GM12878 (cell line): ENCODE measurements at regions not wholly inside any gene's neighbourhood (a gene's known extent, or its start where the extent isn't known, plus 50 kb on each side); places are given as distances from the start of the nearest gene placed in this dataset.

Experiments used
- ATAC-seq: fragments of 200-7000 bp; cut with Tn5 transposase; 3 replicates; pipeline ENCODE4 v1.9.1; 2020; ENCODE audit warnings: mild to moderate bottlenecking, moderate library complexity
- BruUV-seq: library from RNA; stranded (reverse); fragments of 400-500 nt; replicated peaks from 2 replicates; lab custom pipeline; 2021; lab: Mats Ljungman, UMichigan
- CTCF ChIA-PET: fragments of 300-600 bp; sonication (Branson Sonifier 250); formaldehyde crosslinking; extraction: SDS; loops from one replicate; lab custom pipeline; 2021; ENCODE audit warnings: inconsistent platforms; lab: Yijun Ruan, JAX
- POLR2A ChIA-PET: fragments of 350-600 bp; formaldehyde crosslinking; extraction: SDS; loops from one replicate; lab custom pipeline; 2021; ENCODE audit warnings: inconsistent platforms; lab: Charles Lee
- RAD21 ChIA-PET: fragments of 300-600 bp; sonication (Branson Sonifier 250); formaldehyde crosslinking; loops from one replicate; lab custom pipeline; 2023; ENCODE audit warnings: antibody characterized with exemption; ENCODE audit not compliant: unreplicated experiment; lab: Charles Lee
- SMC1A ChIA-PET: fragments of 300-600 bp; sonication (Branson Sonifier 250); formaldehyde crosslinking; loops from one replicate; lab custom pipeline; 2023; ENCODE audit not compliant: unreplicated experiment, uncharacterized antibody; lab: Charles Lee
- DNase-seq: peaks from one replicate; pipeline ENCODE4 v3.0.0-alpha.2; 2011; ENCODE audit warnings: low read depth, low spot score
- FAIRE-seq: peaks from 3 replicates; lab custom pipeline; 2011; peaks lifted over from hg19 to GRCh38; lab: Jason Lieb, UNC
- H2AFZ ChIP-seq: 2 replicates; pipeline ENCODE4 v1.6.0; 2011; ENCODE audit warnings: low read depth, low read length, control low read depth; ENCODE audit not compliant: control insufficient read depth
- H3K27ac ChIP-seq: 2 replicates; pipeline ENCODE4 v1.5.1; 2011; ENCODE audit warnings: control low read depth; ENCODE audit not compliant: control insufficient read depth, insufficient read depth
- H3K27me3 ChIP-seq, 2 experiments: replicated peaks in 1 of 2; 2 replicates each; pipeline versions ENCODE4 v1.6.0 to v1.6.1; 2011; ENCODE audit warnings: low read length in 1 of 2; ENCODE audit not compliant: control insufficient read depth in 2 of 2, insufficient read depth in 2 of 2
- H3K36me3 ChIP-seq, 2 experiments: 2 replicates each; pipeline ENCODE4 v1.5.1; 2011; ENCODE audit warnings: low read length in 1 of 2; ENCODE audit not compliant: control insufficient read depth in 2 of 2, insufficient read depth in 2 of 2
- H3K4me1 ChIP-seq: 2 replicates; pipeline ENCODE4 v1.6.1; 2011; ENCODE audit warnings: mild to moderate bottlenecking, low read length, moderate library complexity, mixed read lengths; ENCODE audit not compliant: control insufficient read depth, insufficient read depth
- H3K4me2 ChIP-seq: 2 replicates; pipeline ENCODE4 v1.6.0; 2011; ENCODE audit warnings: control low read depth; ENCODE audit not compliant: control insufficient read depth, insufficient read depth
- H3K4me3 ChIP-seq: fragments of 200-600 bp; sonication (generic); 2 replicates; pipeline ENCODE4 v1.5.1; 2016
- H3K79me2 ChIP-seq: 2 replicates; pipeline ENCODE4 v1.6.0; 2011; ENCODE audit warnings: low read length; ENCODE audit not compliant: control insufficient read depth, insufficient read depth
- H3K9ac ChIP-seq: 2 replicates; pipeline ENCODE4 v1.8.0; 2011; ENCODE audit warnings: low read length, control low read depth, mixed read lengths; ENCODE audit not compliant: control insufficient read depth, insufficient read depth
- H3K9me3 ChIP-seq: replicated peaks from 3 replicates; pipeline ENCODE4 v1.5.1; 2011; ENCODE audit warnings: mild to moderate bottlenecking, low read length; ENCODE audit not compliant: control insufficient read depth, insufficient read depth
- H4K20me1 ChIP-seq: 2 replicates; pipeline ENCODE4 v1.6.0; 2011; ENCODE audit not compliant: control insufficient read depth, insufficient read depth
- BHLHE40 ChIP-seq, 2 experiments: fragments of 450-650 bp in 1 of 2; IDR thresholded peaks; 2 replicates each; pipeline ENCODE4 v1.6.1; 2011 to 2017; ENCODE audit warnings: low read depth in 2 of 2, borderline replicate concordance in 1 of 2, improper control_type of control experiment in 1 of 2, low read length in 1 of 2, mild to moderate bottlenecking in 1 of 2
- FOXK2 ChIP-seq: fragments of 450-650 bp; IDR thresholded peaks from 2 replicates; pipeline ENCODE4 v1.6.1; 2017; ENCODE audit warnings: mild to moderate bottlenecking, moderate library complexity
- MYC ChIP-seq: IDR thresholded peaks from 2 replicates; pipeline ENCODE4 v1.6.1; 2011; ENCODE audit warnings: mild to moderate bottlenecking, low read length, moderate library complexity, inconsistent platforms; ENCODE audit not compliant: insufficient read depth, insufficient replicate concordance, insufficient read length, severe bottlenecking
- TCF12 ChIP-seq: IDR thresholded peaks from 2 replicates; pipeline ENCODE4 v1.6.1; 2011; ENCODE audit warnings: low read depth, mild to moderate bottlenecking, low read length
- TCF3 ChIP-seq: IDR thresholded peaks from 2 replicates; pipeline ENCODE4 v1.6.1; 2012; ENCODE audit warnings: low read depth, mild to moderate bottlenecking, low read length, borderline replicate concordance; ENCODE audit not compliant: insufficient read depth
- ZBED1 ChIP-seq: IDR thresholded peaks from 2 replicates; pipeline ENCODE4 v1.6.1; 2016; ENCODE audit warnings: borderline replicate concordance
- WGBS: methylation state at CpG from one replicate; pipeline ENCODE4 v1.1.6; 2016; ENCODE audit warnings: low lambda C conversion rate; ENCODE audit not compliant: insufficient replicate concordance, insufficient coverage; ENCODE audit errors: missing lambda C conversion rate; 5-methylcytosine and 5-hydroxymethylcytosine counted together
- in situ Hi-C: fragments of 300-500 bp; cut with MboI; formaldehyde crosslinking; loops from 9 replicates; pipeline ENCODE4 v1.14.3; 2018; ENCODE audit warnings: mixed read lengths
- intact Hi-C: fragments of 100-400 bp; cut with micrococcal nuclease; formaldehyde crosslinking; loops from one replicate; pipeline ENCODE4 v1.14.2; 2022; ENCODE audit not compliant: unreplicated experiment
- TF ChIP-seq, protein P1 (sequence below), 3 experiments: IDR thresholded peaks in 2 of 3; conservative IDR thresholded peaks in 1 of 3; 2 replicates each; pipeline ENCODE4 v1.5.1; 2011; ENCODE audit warnings: low read depth in 3 of 3, low read length in 3 of 3, mild to moderate bottlenecking in 3 of 3, control low read depth in 2 of 3, moderate library complexity in 2 of 3, inconsistent platforms in 1 of 3, mixed read lengths in 1 of 3; ENCODE audit not compliant: control insufficient read depth in 2 of 3, insufficient read depth in 1 of 3; ENCODE audit errors: extremely low read depth in 1 of 3
- TF ChIP-seq, protein P2 (sequence below): IDR thresholded peaks from 2 replicates; pipeline ENCODE4 v1.6.1; 2012; ENCODE audit warnings: improper control_type of control experiment, low read depth, low read length; ENCODE audit not compliant: insufficient replicate concordance
- TF ChIP-seq, protein P3 (sequence below): IDR thresholded peaks from 2 replicates; pipeline ENCODE4 v1.6.1; 2012; ENCODE audit warnings: low read depth, low read length, improper control_type of control experiment

DNA sequence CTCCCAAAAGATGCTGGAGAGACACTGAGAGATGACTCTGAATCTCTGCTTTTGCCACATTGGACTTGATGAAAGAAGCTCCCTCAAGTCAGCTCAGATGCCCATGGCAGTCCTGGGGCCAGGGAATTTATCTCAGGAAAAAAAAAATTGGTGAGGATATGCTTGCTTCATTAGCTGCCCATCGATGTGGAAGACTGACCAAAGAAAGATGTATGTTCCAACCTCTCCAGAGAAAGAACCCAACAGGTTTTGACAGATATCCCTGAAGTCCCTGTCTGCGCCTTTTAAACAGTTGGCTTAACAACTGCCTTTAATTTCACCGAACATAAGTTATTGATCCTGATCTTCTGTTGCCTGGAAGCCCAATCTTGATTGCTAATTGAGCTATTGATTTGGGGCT, 137.4 kb downstream of the TMEM114 start:
- no peak overlapping the region for H3K4me2 ChIP-seq
- RAD21 ChIA-PET, result no interaction called here
- no peaks in the 10 kb centered on the region for H3K27me3 ChIP-seq
- no peaks in the 10 kb centered on the region for H3K9me3 ChIP-seq
- no peaks in the 10 kb centered on the region for H3K36me3 ChIP-seq
- ATAC-seq (no peak), FAIRE-seq (no peak), DNase-seq (no peak)
- H3K4me3 ChIP-seq, result no peak overlapping the region
- no peaks in the 10 kb centered on the region for H4K20me1 ChIP-seq
- CTCF ChIA-PET, result no interaction called here
- in situ Hi-C loops (loop anchor here (10.0 kb wide), 1 partner anchor 58 kb away; no protein-coding TSS in a partner anchor), intact Hi-C loops (no loop called here)
- no peak overlapping the region for H2AFZ ChIP-seq
- no peak overlapping the region for H3K27ac ChIP-seq
- BruUV-seq, result no TSS peak
- no peak for TF ChIP-seq MYC
- TF ChIP-seq TCF3, result no peak
- TF ChIP-seq, protein P1, sequence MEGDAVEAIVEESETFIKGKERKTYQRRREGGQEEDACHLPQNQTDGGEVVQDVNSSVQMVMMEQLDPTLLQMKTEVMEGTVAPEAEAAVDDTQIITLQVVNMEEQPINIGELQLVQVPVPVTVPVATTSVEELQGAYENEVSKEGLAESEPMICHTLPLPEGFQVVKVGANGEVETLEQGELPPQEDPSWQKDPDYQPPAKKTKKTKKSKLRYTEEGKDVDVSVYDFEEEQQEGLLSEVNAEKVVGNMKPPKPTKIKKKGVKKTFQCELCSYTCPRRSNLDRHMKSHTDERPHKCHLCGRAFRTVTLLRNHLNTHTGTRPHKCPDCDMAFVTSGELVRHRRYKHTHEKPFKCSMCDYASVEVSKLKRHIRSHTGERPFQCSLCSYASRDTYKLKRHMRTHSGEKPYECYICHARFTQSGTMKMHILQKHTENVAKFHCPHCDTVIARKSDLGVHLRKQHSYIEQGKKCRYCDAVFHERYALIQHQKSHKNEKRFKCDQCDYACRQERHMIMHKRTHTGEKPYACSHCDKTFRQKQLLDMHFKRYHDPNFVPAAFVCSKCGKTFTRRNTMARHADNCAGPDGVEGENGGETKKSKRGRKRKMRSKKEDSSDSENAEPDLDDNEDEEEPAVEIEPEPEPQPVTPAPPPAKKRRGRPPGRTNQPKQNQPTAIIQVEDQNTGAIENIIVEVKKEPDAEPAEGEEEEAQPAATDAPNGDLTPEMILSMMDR (IDR thresholded peaks at IDR 0.05 in 2 of 3, conservative IDR thresholded peaks at IDR 0.05 in 1 of 3; ENCODE audit: control insufficient read depth in 2 of 3, extremely low read depth in 1 of 3, insufficient read depth in 1 of 3, low read depth in 3 of 3, low read length in 3 of 3), result no peak
- TF ChIP-seq, protein P2, sequence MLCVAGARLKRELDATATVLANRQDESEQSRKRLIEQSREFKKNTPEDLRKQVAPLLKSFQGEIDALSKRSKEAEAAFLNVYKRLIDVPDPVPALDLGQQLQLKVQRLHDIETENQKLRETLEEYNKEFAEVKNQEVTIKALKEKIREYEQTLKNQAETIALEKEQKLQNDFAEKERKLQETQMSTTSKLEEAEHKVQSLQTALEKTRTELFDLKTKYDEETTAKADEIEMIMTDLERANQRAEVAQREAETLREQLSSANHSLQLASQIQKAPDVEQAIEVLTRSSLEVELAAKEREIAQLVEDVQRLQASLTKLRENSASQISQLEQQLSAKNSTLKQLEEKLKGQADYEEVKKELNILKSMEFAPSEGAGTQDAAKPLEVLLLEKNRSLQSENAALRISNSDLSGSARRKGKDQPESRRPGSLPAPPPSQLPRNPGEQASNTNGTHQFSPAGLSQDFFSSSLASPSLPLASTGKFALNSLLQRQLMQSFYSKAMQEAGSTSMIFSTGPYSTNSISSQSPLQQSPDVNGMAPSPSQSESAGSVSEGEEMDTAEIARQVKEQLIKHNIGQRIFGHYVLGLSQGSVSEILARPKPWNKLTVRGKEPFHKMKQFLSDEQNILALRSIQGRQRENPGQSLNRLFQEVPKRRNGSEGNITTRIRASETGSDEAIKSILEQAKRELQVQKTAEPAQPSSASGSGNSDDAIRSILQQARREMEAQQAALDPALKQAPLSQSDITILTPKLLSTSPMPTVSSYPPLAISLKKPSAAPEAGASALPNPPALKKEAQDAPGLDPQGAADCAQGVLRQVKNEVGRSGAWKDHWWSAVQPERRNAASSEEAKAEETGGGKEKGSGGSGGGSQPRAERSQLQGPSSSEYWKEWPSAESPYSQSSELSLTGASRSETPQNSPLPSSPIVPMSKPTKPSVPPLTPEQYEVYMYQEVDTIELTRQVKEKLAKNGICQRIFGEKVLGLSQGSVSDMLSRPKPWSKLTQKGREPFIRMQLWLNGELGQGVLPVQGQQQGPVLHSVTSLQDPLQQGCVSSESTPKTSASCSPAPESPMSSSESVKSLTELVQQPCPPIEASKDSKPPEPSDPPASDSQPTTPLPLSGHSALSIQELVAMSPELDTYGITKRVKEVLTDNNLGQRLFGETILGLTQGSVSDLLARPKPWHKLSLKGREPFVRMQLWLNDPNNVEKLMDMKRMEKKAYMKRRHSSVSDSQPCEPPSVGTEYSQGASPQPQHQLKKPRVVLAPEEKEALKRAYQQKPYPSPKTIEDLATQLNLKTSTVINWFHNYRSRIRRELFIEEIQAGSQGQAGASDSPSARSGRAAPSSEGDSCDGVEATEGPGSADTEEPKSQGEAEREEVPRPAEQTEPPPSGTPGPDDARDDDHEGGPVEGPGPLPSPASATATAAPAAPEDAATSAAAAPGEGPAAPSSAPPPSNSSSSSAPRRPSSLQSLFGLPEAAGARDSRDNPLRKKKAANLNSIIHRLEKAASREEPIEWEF, result no peak
- no peak for TF ChIP-seq BHLHE40 (IDR thresholded peaks at IDR 0.05; ENCODE audit: borderline replicate concordance in 1 of 2, low read depth in 2 of 2, low read length in 1 of 2)
- no peak for TF ChIP-seq ZBED1
- TF ChIP-seq FOXK2, result no peak
- no peak for TF ChIP-seq TCF12
- TF ChIP-seq, protein P3, sequence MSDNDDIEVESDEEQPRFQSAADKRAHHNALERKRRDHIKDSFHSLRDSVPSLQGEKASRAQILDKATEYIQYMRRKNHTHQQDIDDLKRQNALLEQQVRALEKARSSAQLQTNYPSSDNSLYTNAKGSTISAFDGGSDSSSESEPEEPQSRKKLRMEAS, result no peak
- no peaks in the 10 kb centered on the region for H3K4me1 ChIP-seq
- WGBS, result 27% methylated on average over 3 of the region's 3 CpGs
- POLR2A ChIA-PET, result no interaction called here
- no peak overlapping the region for H3K9ac ChIP-seq
- SMC1A ChIA-PET, result interaction anchor here (1.3 kb wide), 1 partner anchor 9 kb away, joined by 3 read pairs; no protein-coding TSS in a partner anchor
- no peaks in the 10 kb centered on the region for H3K79me2 ChIP-seq
